Germinal center (tissue), 1 donor: ENCODE measurements at regions not wholly inside any gene's neighbourhood (a gene's known extent, or its start where the extent isn't known, plus 50 kb on each side); places are given as distances from the start of the nearest gene placed in this dataset.

Experiments used
- DNase-seq: peaks from one replicate; pipeline ENCODE4 v3.0.0; 2012; ENCODE audit warnings: mixed read lengths, low spot score

GRCh38 chr5:128591598-128592455, 53.8 kb upstream of the FBN2 start:
- no peak for DNase-seq

GRCh38 chr5:128596071-128596470, 58.0 kb upstream of the FBN2 start:
- no peak for DNase-seq

GRCh38 chr5:128597156-128597555, 59.1 kb upstream of the FBN2 start:
- DNase-seq, result no peak

- DNase-seq, result no peak
These were observed 75.1 kb upstream of the FBN2 start for GRCh38 chr5:128613128-128613527.

- DNase-seq, result no peak
These were observed 75.7 kb upstream of the FBN2 start for GRCh38 chr5:128613766-128614165.

GRCh38 chr5:128615578-128615977, 77.5 kb upstream of the FBN2 start:
- no peak for DNase-seq

- DNase-seq, result no peak
These were observed 88.6 kb upstream of the FBN2 start for GRCh38 chr5:128626536-128627090.

GRCh38 chr5:128627939-128628338, 89.9 kb upstream of the FBN2 start:
- DNase-seq, result no peak

GRCh38 chr5:128629157-128629556, 91.1 kb upstream of the FBN2 start:
- no peak for DNase-seq

- DNase-seq, result no peak
These were observed 92.1 kb upstream of the FBN2 start for GRCh38 chr5:128630121-128630520.

- no peak for DNase-seq
These were observed 93.7 kb upstream of the FBN2 start for GRCh38 chr5:128631771-128632170.

GRCh38 chr5:128632264-128632663, 94.2 kb upstream of the FBN2 start:
- DNase-seq, result no peak

GRCh38 chr5:128633901-128634300, 95.9 kb upstream of the FBN2 start:
- DNase-seq, result no peak

GRCh38 chr5:128635379-128635778, 97.3 kb upstream of the FBN2 start:
- DNase-seq, result no peak

- no peak for DNase-seq
These were observed 98.3 kb upstream of the FBN2 start for GRCh38 chr5:128636361-128636760.

GRCh38 chr5:128637031-128637430, 99.0 kb upstream of the FBN2 start:
- no peak for DNase-seq

- DNase-seq, result no peak
These were observed 103.8 kb upstream of the FBN2 start for GRCh38 chr5:128641861-128642260.

- no peak for DNase-seq
These were observed 106.8 kb upstream of the FBN2 start for GRCh38 chr5:128644863-128645262.

GRCh38 chr5:128645581-128645980, 107.5 kb upstream of the FBN2 start:
- no peak for DNase-seq

GRCh38 chr5:128646176-128646575, 108.1 kb upstream of the FBN2 start:
- no peak for DNase-seq

- no peak for DNase-seq
These were observed 111.1 kb upstream of the FBN2 start for GRCh38 chr5:128649192-128649591.

GRCh38 chr5:128662997-128663396, 125.0 kb upstream of the FBN2 start:
- DNase-seq, result no peak

GRCh38 chr5:128665747-128666355, 127.8 kb upstream of the FBN2 start:
- no peak for DNase-seq
